Heart left ventricle (tissue), 13 donors: ENCODE measurements at regions not wholly inside any gene's neighbourhood (a gene's known extent, or its start where the extent isn't known, plus 50 kb on each side); places are given as distances from the start of the nearest gene placed in this dataset.

ENCODE experiments used
- POLR2A ChIP-seq, 2 donors: fragments of 450-650 bp; IDR thresholded peaks; one replicate each; pipeline ENCODE4 v1.6.1; 2017; ENCODE audit warnings: antibody characterized with exemption in 2 of 2, mild to moderate bottlenecking in 2 of 2, moderate library complexity in 2 of 2
- TF ChIP-seq, protein P1 (sequence below), 12 donors: fragments of 200-600 bp; sonication (generic) in 4 of 12; IDR thresholded peaks; one replicate each; pipeline versions ENCODE4 v1.5.0 to v1.8.0; 2018 to 2022; ENCODE audit warnings: antibody characterized with exemption in 12 of 12, mild to moderate bottlenecking in 5 of 12
- donor health status: ischemic (EF 13 %, LVEDD 7.1; RV severe dilation, severe dysfunction).
- donor health status: DM: no; HTN: yes; CAD: no.
- donor health status: DM: no; HTN: no; CAD: no.
- donor health status: ischemic (EF 25% LVEDD 6.9; RV normal size, moderate dysfunction).
- donor health status: ischemic (EF 25% LVEDD 5.7; RV mildly dilated, moderate dysfunction).
- donor health status: ischemic (EF 35%, LVEDD 5.7; RV mildly dilated, moderate dysfunction).
- donor health status: nonischemic (EF 11% LVEDD 7.7; RV severe dilation, severe dysfunction).
- donor health status: DM: yes; HTN: yes; CAD: no.
- donor health status: PGD.
- donor health status: ischemic (EF 29% LVEDD 5.4; RV normal size, mild dysfunction).
- donor health status: nonischemic (EF 23%, LVEDD 6.1; RV moderate dilation, normal function).

DNA sequence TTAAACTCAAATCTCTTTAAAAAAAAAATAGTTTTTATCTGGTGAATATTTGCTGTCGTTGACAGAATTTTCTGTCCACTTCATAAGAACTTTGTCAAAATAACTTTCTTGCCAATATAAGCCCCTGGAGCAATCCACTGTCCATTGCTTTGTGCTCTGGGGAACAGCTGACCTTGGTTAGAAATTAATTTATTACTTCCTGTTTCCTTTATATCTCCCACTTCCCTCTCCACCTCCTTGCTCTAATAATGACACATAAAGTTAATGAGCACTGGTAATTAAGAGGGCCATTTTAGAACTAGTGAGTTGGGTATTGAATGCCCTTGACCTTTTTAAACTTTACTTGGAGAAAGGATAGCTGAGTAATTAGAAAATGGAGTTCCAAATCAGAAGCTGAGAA lies 151.3 kb upstream of the LEF1 start:
- TF ChIP-seq, protein P1, sequence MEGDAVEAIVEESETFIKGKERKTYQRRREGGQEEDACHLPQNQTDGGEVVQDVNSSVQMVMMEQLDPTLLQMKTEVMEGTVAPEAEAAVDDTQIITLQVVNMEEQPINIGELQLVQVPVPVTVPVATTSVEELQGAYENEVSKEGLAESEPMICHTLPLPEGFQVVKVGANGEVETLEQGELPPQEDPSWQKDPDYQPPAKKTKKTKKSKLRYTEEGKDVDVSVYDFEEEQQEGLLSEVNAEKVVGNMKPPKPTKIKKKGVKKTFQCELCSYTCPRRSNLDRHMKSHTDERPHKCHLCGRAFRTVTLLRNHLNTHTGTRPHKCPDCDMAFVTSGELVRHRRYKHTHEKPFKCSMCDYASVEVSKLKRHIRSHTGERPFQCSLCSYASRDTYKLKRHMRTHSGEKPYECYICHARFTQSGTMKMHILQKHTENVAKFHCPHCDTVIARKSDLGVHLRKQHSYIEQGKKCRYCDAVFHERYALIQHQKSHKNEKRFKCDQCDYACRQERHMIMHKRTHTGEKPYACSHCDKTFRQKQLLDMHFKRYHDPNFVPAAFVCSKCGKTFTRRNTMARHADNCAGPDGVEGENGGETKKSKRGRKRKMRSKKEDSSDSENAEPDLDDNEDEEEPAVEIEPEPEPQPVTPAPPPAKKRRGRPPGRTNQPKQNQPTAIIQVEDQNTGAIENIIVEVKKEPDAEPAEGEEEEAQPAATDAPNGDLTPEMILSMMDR (IDR thresholded peaks at IDR 0.05): no peak
- TF ChIP-seq POLR2A (IDR thresholded peaks at IDR 0.05): no peak
